ENCODE measurements at regions not wholly inside any gene's neighbourhood (a gene's known extent, or its start where the extent isn't known, plus 50 kb on each side); places are given as distances from the start of the nearest gene placed in this dataset.

GRCh38 chr11:112877581-112877980 lies 83.6 kb upstream of the NCAM1 start:
- no peak for TF ChIP-seq EZH2 (IDR thresholded peaks at IDR 0.05; ENCODE audit: borderline replicate concordance)
- TF ChIP-seq, protein P1, sequence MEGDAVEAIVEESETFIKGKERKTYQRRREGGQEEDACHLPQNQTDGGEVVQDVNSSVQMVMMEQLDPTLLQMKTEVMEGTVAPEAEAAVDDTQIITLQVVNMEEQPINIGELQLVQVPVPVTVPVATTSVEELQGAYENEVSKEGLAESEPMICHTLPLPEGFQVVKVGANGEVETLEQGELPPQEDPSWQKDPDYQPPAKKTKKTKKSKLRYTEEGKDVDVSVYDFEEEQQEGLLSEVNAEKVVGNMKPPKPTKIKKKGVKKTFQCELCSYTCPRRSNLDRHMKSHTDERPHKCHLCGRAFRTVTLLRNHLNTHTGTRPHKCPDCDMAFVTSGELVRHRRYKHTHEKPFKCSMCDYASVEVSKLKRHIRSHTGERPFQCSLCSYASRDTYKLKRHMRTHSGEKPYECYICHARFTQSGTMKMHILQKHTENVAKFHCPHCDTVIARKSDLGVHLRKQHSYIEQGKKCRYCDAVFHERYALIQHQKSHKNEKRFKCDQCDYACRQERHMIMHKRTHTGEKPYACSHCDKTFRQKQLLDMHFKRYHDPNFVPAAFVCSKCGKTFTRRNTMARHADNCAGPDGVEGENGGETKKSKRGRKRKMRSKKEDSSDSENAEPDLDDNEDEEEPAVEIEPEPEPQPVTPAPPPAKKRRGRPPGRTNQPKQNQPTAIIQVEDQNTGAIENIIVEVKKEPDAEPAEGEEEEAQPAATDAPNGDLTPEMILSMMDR (IDR thresholded peaks at IDR 0.05; ENCODE audit: poor library complexity), result no peak
- TF ChIP-seq EZH2phosphoT487 (IDR thresholded peaks at IDR 0.05; ENCODE audit: low read depth, severe bottlenecking, unreplicated experiment), result no peak

All from hepatocyte (in vitro differentiated cells).